GM21360 (cell line): ENCODE measurements at regions not wholly inside any gene's neighbourhood (a gene's known extent, or its start where the extent isn't known, plus 50 kb on each side); places are given as distances from the start of the nearest gene placed in this dataset.

Experiments
- ATAC-seq: cut with Tn5 transposase; IDR thresholded peaks from one replicate; pipeline ENCODE4 v1.9.1; 2021; ENCODE audit warnings: mild to moderate bottlenecking, moderate library complexity; ENCODE audit not compliant: unreplicated experiment

DNA sequence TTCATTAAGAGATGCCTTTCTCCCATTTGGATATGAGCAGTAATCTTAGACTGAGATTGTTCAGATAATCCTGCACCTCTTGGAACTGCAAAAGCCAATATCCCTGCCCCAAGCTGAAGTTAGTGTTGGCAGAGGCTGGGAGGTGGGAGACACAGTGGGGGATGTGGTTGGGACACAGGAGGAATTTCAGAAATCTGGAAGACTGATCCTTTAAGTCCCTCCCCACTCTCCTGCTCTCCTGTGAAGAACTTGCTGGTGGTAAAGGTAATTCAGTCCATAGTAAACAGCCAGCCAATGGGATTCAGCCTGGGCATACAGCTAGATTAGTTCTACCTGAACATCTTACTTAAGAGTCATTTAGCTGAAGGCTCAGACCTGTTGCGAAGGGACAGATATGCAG, 50.0 kb upstream of the TMEM178A start:
- no peak for ATAC-seq
